CD4-positive, CD25-positive, alpha-beta regulatory T cell (primary cell): ENCODE measurements at regions not wholly inside any gene's neighbourhood (a gene's known extent, or its start where the extent isn't known, plus 50 kb on each side); places are given as distances from the start of the nearest gene placed in this dataset.

ENCODE experiments used
- ATAC-seq, 2 donors: fragments of 150-1000 bp; cut with Tn5 transposase; one replicate each; pipeline ENCODE4 v1.10.0; 2021; ENCODE audit warnings: low read depth in 2 of 2, moderate number of reproducible peaks in 2 of 2, moderate library complexity in 1 of 2
- DNase-seq, 3 donors: peaks; one replicate each; pipeline versions ENCODE4 v3.0.0 to v3.0.0-alpha.2; 2012 to 2022; ENCODE audit warnings: mixed read lengths in 1 of 3
- H3K27ac ChIP-seq: one replicate; pipeline ENCODE4 v1.7.0; 2013; ENCODE audit warnings: mild to moderate bottlenecking, low read length; ENCODE audit not compliant: insufficient read depth, poor library complexity, severe bottlenecking
- H3K27me3 ChIP-seq: one replicate; pipeline ENCODE4 v1.7.0; 2013; ENCODE audit warnings: low read length; ENCODE audit not compliant: control insufficient read depth, insufficient read depth
- H3K36me3 ChIP-seq: one replicate; pipeline ENCODE4 v1.7.0; 2013; ENCODE audit warnings: mild to moderate bottlenecking, low read length, moderate library complexity; ENCODE audit not compliant: control insufficient read depth, insufficient read depth
- H3K4me1 ChIP-seq: 2 replicates; pipeline ENCODE4 v1.7.0; 2013; ENCODE audit warnings: mild to moderate bottlenecking, low read length; ENCODE audit not compliant: insufficient read depth, control insufficient read depth, poor library complexity, severe bottlenecking
- H3K4me3 ChIP-seq: one replicate; pipeline ENCODE4 v1.7.0; 2013; ENCODE audit warnings: low read depth, mild to moderate bottlenecking, low read length, moderate library complexity
- H3K9me3 ChIP-seq, 2 experiments: 1 replicate in 1 of 2; 2 replicates in 1 of 2; pipeline ENCODE4 v1.7.0; 2013; ENCODE audit warnings: low read length in 2 of 2, mild to moderate bottlenecking in 1 of 2, moderate library complexity in 1 of 2; ENCODE audit not compliant: control insufficient read depth in 2 of 2
- H3K27ac Mint-ChIP-seq, 3 donors: one replicate each; pipeline ENCODE4 v1.8.0; 2020 to 2022; ENCODE audit warnings: mild to moderate bottlenecking in 3 of 3, mixed read lengths in 3 of 3, moderate library complexity in 2 of 3
- H3K27me3 Mint-ChIP-seq: one replicate; pipeline ENCODE4 v1.8.0; 2022; ENCODE audit warnings: mild to moderate bottlenecking, mixed read lengths
- H3K36me3 Mint-ChIP-seq: one replicate; pipeline ENCODE4 v1.8.0; 2020; ENCODE audit warnings: mixed read lengths
- H3K4me1 Mint-ChIP-seq, 4 donors: one replicate each; pipeline ENCODE4 v1.8.0; 2020 to 2022; ENCODE audit warnings: mixed read lengths in 4 of 4, mild to moderate bottlenecking in 1 of 4
- H3K4me3 Mint-ChIP-seq, 4 donors: one replicate each; pipeline ENCODE4 v1.8.0; 2020 to 2022; ENCODE audit warnings: mild to moderate bottlenecking in 4 of 4, mixed read lengths in 4 of 4, moderate library complexity in 3 of 4
- H3K9me3 Mint-ChIP-seq, 7 donors: one replicate each; pipeline ENCODE4 v1.8.0; 2020 to 2022; ENCODE audit warnings: mixed read lengths in 7 of 7, mild to moderate bottlenecking in 3 of 7, moderate library complexity in 2 of 7

DNA sequence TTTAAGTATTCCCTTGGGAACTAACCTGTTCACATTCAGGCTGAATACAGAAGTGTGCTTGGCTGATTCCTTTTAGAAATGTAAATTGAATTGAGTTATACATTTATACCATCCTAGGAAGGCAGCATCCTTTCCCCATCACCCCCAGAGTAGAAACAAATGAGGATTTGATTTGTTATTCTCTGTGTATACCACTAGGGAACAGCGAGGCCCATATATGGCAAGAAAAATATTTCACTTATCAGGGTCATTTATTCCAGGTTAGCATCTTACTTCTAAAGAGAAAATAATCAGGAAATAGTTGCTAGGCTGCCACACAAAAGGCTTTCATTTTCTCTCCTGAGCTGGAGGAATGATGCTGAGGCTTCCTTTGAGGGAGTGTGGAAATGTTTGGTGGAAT is 516.9 kb downstream of the PIK3C3 start:
- Mint-ChIP-seq H3K27ac (no peak overlapping the region), H3K36me3 (no peaks in the 10 kb centered on the region), H3K9me3 (peaks cover 0 to 7% (median 0%) of the 10 kb centered on the region in 7 donors), H3K4me3 (no peak overlapping the region), H3K27me3 (no peaks in the 10 kb centered on the region), H3K4me1 (no peaks in the 10 kb centered on the region)
- H3K4me3 ChIP-seq, result no peak overlapping the region
- no peak overlapping the region for H3K27ac ChIP-seq
- H3K4me1 ChIP-seq, result no peaks in the 10 kb centered on the region
- ATAC-seq, result no peak
- no peak for DNase-seq
- H3K27me3 ChIP-seq, result no peaks in the 10 kb centered on the region
- H3K36me3 ChIP-seq, result no peaks in the 10 kb centered on the region
- no peaks in the 10 kb centered on the region for H3K9me3 ChIP-seq

DNA sequence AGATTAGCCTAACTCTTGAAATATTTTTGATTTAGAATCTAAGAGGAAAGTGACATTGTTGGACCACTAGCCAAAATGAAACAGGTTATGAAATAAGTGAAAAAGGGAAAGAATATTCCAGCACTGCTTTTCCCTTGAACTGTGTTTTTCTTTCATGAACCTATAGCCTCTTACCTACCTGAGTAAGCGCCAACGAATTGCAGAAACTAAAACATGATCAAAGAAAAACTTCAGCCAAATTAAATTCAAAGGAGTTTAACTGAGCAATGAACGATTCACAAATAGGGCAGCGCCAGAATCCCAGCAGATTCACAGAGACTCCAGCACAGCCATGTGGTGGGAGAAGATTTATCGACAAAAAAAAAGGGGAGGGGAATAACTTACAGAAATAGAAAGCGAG is 518.6 kb downstream of the PIK3C3 start:
- DNase-seq (no peak), ATAC-seq (no peak)
- H3K27ac ChIP-seq, result no peak overlapping the region
- H3K9me3 ChIP-seq, result no peaks in the 10 kb centered on the region
- Mint-ChIP-seq H3K9me3 (peaks cover 0 to 7% (median 0%) of the 10 kb centered on the region in 7 donors), H3K27ac (no peak overlapping the region), H3K27me3 (no peaks in the 10 kb centered on the region), H3K36me3 (no peaks in the 10 kb centered on the region), H3K4me1 (no peaks in the 10 kb centered on the region), H3K4me3 (no peak overlapping the region)
- H3K36me3 ChIP-seq, result no peaks in the 10 kb centered on the region
- H3K4me1 ChIP-seq, result no peaks in the 10 kb centered on the region
- no peak overlapping the region for H3K4me3 ChIP-seq
- no peaks in the 10 kb centered on the region for H3K27me3 ChIP-seq

DNA sequence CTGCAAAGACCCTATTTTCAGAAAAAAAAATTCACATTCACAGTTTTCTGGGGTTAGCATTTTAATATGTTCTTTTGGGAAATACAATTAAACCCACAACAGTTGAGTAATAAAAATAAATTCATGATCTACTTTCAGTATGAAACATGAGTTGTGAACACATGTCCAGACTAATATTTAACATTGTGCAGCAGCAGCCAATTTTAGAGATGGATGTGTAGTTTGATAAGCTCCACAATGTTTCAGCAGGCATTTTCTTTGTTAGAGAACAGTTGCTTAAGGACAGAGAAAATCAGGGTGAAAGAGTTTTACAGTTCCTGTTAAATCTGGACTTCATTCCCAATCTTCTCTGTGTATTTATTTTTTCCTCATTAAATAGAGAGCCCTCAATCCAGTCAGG is 519.5 kb downstream of the PIK3C3 start:
- peaks cover 0 to 7% (median 0%) of the 10 kb centered on the region in 7 donors for H3K9me3 Mint-ChIP-seq
- no peaks in the 10 kb centered on the region for H3K36me3 Mint-ChIP-seq
- no peaks in the 10 kb centered on the region for H3K27me3 ChIP-seq

DNA sequence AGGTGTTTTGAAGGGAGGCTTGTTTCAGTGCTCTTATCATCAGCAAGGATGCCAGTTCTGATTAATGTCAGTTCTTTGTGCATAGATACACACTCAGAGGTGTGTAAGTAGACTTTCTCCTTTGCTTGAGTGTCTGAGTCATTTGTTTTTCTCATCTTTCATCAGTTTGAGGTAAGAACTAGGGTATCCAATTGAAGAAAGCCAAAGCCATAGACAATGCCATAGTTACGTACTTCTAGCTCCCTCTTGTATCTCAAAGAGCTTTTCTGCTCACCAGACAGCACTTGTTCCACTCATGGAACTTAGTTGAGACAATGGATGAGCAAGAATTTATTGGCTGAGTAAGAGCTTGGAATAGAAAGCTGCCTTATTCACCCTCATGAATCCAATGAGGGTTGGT is 520.1 kb downstream of the PIK3C3 start:
- H3K27ac ChIP-seq, result no peak overlapping the region
- DNase-seq (no peak), ATAC-seq (no peak)
- H3K27me3 ChIP-seq, result no peaks in the 10 kb centered on the region
- Mint-ChIP-seq H3K4me1 (no peaks in the 10 kb centered on the region), H3K36me3 (no peaks in the 10 kb centered on the region), H3K27me3 (no peaks in the 10 kb centered on the region), H3K4me3 (no peak overlapping the region), H3K27ac (no peak overlapping the region), H3K9me3 (peaks cover 0 to 7% (median 0%) of the 10 kb centered on the region in 7 donors)
- H3K36me3 ChIP-seq, result no peaks in the 10 kb centered on the region
- H3K4me3 ChIP-seq, result no peak overlapping the region
- no peaks in the 10 kb centered on the region for H3K9me3 ChIP-seq
- H3K4me1 ChIP-seq, result no peaks in the 10 kb centered on the region

More for the DNA sequence above, 519.5 kb downstream of the PIK3C3 start:
- Histone ChIP-seq H3K36me3 (no peaks in the 10 kb centered on the region), H3K27ac (no peak overlapping the region), H3K4me3 (no peak overlapping the region), H3K9me3 (no peaks in the 10 kb centered on the region), H3K4me1 (no peaks in the 10 kb centered on the region)
- no peak for DNase-seq
- Mint-ChIP-seq H3K4me3 (no peak overlapping the region), H3K4me1 (no peaks in the 10 kb centered on the region), H3K27me3 (no peaks in the 10 kb centered on the region), H3K27ac (no peak overlapping the region)
- no peak for ATAC-seq

DNA sequence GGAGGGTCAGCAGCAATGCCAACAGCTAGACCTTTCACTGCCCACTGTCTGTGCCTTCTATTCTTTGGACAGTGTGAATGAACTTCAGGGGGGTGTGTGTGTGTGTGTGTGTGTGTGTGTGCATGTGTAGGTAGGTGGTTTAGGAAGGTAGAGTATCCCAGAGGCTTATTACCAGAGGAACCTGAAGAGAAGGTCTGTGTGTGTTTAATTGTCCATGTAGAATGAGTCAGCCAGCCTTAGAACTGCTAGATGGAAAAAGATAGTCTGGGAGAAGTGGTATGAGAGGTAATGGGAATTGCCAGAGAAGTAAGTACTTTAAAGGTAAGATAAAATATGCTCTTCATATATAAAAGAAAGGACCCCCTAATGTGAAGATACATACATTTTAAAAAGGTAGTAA is 522.2 kb downstream of the PIK3C3 start:
- no peaks in the 10 kb centered on the region for H3K36me3 Mint-ChIP-seq
- ATAC-seq (no peak), DNase-seq (no peak)
- H3K4me3 Mint-ChIP-seq, result no peak overlapping the region
- H3K27ac Mint-ChIP-seq, result no peak overlapping the region
- H3K4me1 ChIP-seq, result no peaks in the 10 kb centered on the region
- H3K4me3 ChIP-seq, result no peak overlapping the region
- peaks cover 0 to 6% (median 0%) of the 10 kb centered on the region in 7 donors for H3K9me3 Mint-ChIP-seq
- H3K4me1 Mint-ChIP-seq, result no peaks in the 10 kb centered on the region
- H3K27me3 ChIP-seq, result no peaks in the 10 kb centered on the region
- H3K27ac ChIP-seq, result no peak overlapping the region
- no peaks in the 10 kb centered on the region for H3K27me3 Mint-ChIP-seq
- no peaks in the 10 kb centered on the region for H3K36me3 ChIP-seq
- H3K9me3 ChIP-seq, result no peaks in the 10 kb centered on the region

DNA sequence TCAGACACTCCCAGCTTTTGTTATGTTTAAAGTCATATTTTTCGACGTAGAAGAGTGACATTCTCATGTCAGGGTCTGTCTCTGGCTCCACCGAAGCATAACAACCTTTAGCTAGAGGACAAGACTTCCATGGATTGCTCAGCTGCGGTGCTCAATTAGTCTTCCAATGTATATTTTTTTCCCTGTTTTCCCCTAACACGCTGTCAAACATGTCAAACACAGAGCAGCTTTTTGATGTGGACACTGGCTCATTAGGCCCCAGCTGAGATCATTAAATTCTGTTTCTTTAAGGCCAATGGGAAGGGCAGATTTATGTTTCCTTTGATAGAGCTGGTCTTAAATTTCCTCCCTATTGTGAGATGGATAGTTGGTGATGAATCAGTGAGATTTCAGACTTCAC is 525.4 kb downstream of the PIK3C3 start:
- H3K27ac Mint-ChIP-seq, result no peak overlapping the region

DNA sequence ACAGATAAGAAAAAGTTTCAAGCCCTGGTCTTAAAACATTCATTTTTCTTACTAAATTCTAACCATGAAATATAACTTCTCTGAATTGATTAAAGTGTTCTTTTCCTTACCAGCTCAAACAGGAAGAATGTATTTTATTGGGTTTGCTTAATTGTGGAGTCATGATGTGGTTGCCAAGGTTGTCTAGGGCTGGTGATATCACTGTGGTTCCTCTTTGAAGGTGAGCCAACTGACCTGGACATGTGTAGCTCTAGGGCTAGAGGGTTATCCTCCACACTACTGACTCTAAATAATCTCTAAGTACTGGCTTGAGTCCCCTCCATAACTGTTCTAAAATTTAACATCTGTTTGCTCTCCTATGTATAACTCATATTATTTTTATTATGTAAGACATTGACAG is 529.6 kb downstream of the PIK3C3 start:
- no peak for DNase-seq
- no peaks in the 10 kb centered on the region for H3K27me3 ChIP-seq
- H3K27ac ChIP-seq, result no peak overlapping the region
- H3K36me3 Mint-ChIP-seq, result no peaks in the 10 kb centered on the region
- peaks cover 4% of the 10 kb centered on the region for H3K27me3 Mint-ChIP-seq
- no peaks in the 10 kb centered on the region for H3K4me1 ChIP-seq
- H3K4me3 Mint-ChIP-seq, result no peak overlapping the region
- ATAC-seq, result no peak
- no peaks in the 10 kb centered on the region for H3K4me1 Mint-ChIP-seq
- H3K27ac Mint-ChIP-seq, result no peak overlapping the region
- no peaks in the 10 kb centered on the region for H3K36me3 ChIP-seq
- H3K9me3 Mint-ChIP-seq, result peaks cover 0 to 30% (median 7%) of the 10 kb centered on the region in 7 donors
- peaks cover 0 to 2% of the 10 kb centered on the region in 2 experiments for H3K9me3 ChIP-seq
- H3K4me3 ChIP-seq, result no peak overlapping the region

More for the DNA sequence above, 525.4 kb downstream of the PIK3C3 start:
- Histone ChIP-seq H3K27me3 (no peaks in the 10 kb centered on the region), H3K9me3 (no peaks in the 10 kb centered on the region), H3K4me1 (no peaks in the 10 kb centered on the region), H3K4me3 (no peak overlapping the region), H3K27ac (no peak overlapping the region), H3K36me3 (no peaks in the 10 kb centered on the region)
- Mint-ChIP-seq H3K27me3 (peaks cover 4% of the 10 kb centered on the region), H3K36me3 (no peaks in the 10 kb centered on the region), H3K4me1 (no peaks in the 10 kb centered on the region), H3K9me3 (peaks cover 0 to 22% (median 6%) of the 10 kb centered on the region in 7 donors), H3K4me3 (no peak overlapping the region)
- ATAC-seq (no peak), DNase-seq (no peak)

DNA sequence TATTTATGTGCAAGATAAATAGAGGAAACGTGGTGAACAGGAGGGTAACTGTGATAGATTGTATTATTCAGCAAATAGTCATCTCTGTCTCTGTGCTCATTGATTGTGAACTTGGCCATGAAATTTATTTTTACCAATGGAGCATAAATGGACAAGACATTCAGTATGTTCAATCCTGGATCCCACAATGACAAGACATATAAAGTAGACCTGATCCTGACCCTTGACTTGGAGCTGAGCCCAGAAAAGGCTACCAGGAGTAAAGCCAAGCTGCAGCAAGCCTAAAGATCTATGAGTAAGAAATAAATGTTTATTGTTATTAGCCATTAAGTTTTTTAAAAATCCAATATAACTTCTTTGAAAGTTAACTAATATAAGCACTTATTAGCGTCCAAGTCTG is 531.2 kb downstream of the PIK3C3 start:
- peaks cover 0 to 2% of the 10 kb centered on the region in 2 experiments for H3K9me3 ChIP-seq
- ATAC-seq (no peak), DNase-seq (no peak)
- H3K36me3 ChIP-seq, result no peaks in the 10 kb centered on the region
- Mint-ChIP-seq H3K4me1 (no peaks in the 10 kb centered on the region), H3K4me3 (no peak overlapping the region), H3K27ac (no peak overlapping the region), H3K9me3 (peaks cover 0 to 29% (median 7%) of the 10 kb centered on the region in 7 donors), H3K36me3 (no peaks in the 10 kb centered on the region), H3K27me3 (peaks cover 4% of the 10 kb centered on the region)
- H3K27me3 ChIP-seq, result no peaks in the 10 kb centered on the region
- H3K4me3 ChIP-seq, result no peak overlapping the region
- H3K4me1 ChIP-seq, result no peaks in the 10 kb centered on the region
- H3K27ac ChIP-seq, result no peak overlapping the region
